ENCODE measurements at regions not wholly inside any gene's neighbourhood (a gene's known extent, or its start where the extent isn't known, plus 50 kb on each side); places are given as distances from the start of the nearest gene placed in this dataset.

- peak in 1 of 2 donors; percentile 52 for DNase-seq (ENCODE audit: extremely low spot score in 2 of 2)
- H3K4me3 ChIP-seq = no peak overlapping the region
- intact Hi-C loops (cut with DNase I) = no loop called here
- H3K36me3 ChIP-seq = no peaks in the 10 kb centered on the region
- H3K9me3 ChIP-seq = no peaks in the 10 kb centered on the region
- no peaks in the 10 kb centered on the region for H3K4me1 ChIP-seq
- no peaks in the 10 kb centered on the region for H3K27me3 ChIP-seq
- TF ChIP-seq CTCF (IDR thresholded peaks at IDR 0.05) (no peak), POLR2A (IDR thresholded peaks at IDR 0.05) (no peak), POLR2AphosphoS5 (IDR thresholded peaks at IDR 0.05; ENCODE audit: insufficient read depth in 1 of 2, low read depth in 1 of 2) (no peak)
- no peak overlapping the region for H3K27ac ChIP-seq
These were observed 116.0 kb downstream of the PXDC1 start for GRCh38 chr6:3635482-3635881.

GRCh38 chr6:3634280-3634816, 117.2 kb downstream of the PXDC1 start:
- intact Hi-C loops (cut with DNase I) = no loop called here
- H3K4me1 ChIP-seq = no peaks in the 10 kb centered on the region
- no peaks in the 10 kb centered on the region for H3K36me3 ChIP-seq
- H3K9me3 ChIP-seq = no peaks in the 10 kb centered on the region
- no peak overlapping the region for H3K4me3 ChIP-seq
- no peak overlapping the region for H3K27ac ChIP-seq
- H3K27me3 ChIP-seq = no peaks in the 10 kb centered on the region
- TF ChIP-seq CTCF (IDR thresholded peaks at IDR 0.05) (no peak), POLR2AphosphoS5 (IDR thresholded peaks at IDR 0.05; ENCODE audit: insufficient read depth in 1 of 2, low read depth in 1 of 2) (no peak), POLR2A (IDR thresholded peaks at IDR 0.05) (no peak)
- DNase-seq (ENCODE audit: extremely low spot score in 2 of 2) = no peak

GRCh38 chr6:3633711-3634110, 117.8 kb downstream of the PXDC1 start:
- no peak for TF ChIP-seq POLR2A (IDR thresholded peaks at IDR 0.05)
- no peak for TF ChIP-seq CTCF (IDR thresholded peaks at IDR 0.05)
- TF ChIP-seq POLR2AphosphoS5 (IDR thresholded peaks at IDR 0.05; ENCODE audit: insufficient read depth in 1 of 2, low read depth in 1 of 2) = no peak
- Histone ChIP-seq H3K4me1 (no peaks in the 10 kb centered on the region), H3K27me3 (no peaks in the 10 kb centered on the region), H3K4me3 (no peak overlapping the region), H3K9me3 (no peaks in the 10 kb centered on the region), H3K36me3 (no peaks in the 10 kb centered on the region), H3K27ac (no peak overlapping the region)
- peak in 1 of 2 donors; percentile 54 for DNase-seq (ENCODE audit: extremely low spot score in 2 of 2)
- intact Hi-C loops (cut with DNase I) = no loop called here

- Histone ChIP-seq H3K27ac (no peak overlapping the region), H3K9me3 (no peaks in the 10 kb centered on the region), H3K36me3 (no peaks in the 10 kb centered on the region), H3K4me1 (no peaks in the 10 kb centered on the region), H3K27me3 (no peaks in the 10 kb centered on the region), H3K4me3 (no peak overlapping the region)
- DNase-seq (ENCODE audit: extremely low spot score in 2 of 2) = peak in 1 of 2 donors; percentile 29
- intact Hi-C loops (cut with DNase I) = no loop called here
- TF ChIP-seq POLR2AphosphoS5 (IDR thresholded peaks at IDR 0.05; ENCODE audit: insufficient read depth in 1 of 2, low read depth in 1 of 2) (no peak), POLR2A (IDR thresholded peaks at IDR 0.05) (no peak), CTCF (IDR thresholded peaks at IDR 0.05) (no peak)
These were observed 119.6 kb downstream of the PXDC1 start for GRCh38 chr6:3631877-3632276.

- Histone ChIP-seq H3K27me3 (no peaks in the 10 kb centered on the region), H3K9me3 (no peaks in the 10 kb centered on the region), H3K27ac (no peak overlapping the region), H3K4me3 (no peak overlapping the region), H3K4me1 (no peaks in the 10 kb centered on the region), H3K36me3 (no peaks in the 10 kb centered on the region)
- TF ChIP-seq CTCF (IDR thresholded peaks at IDR 0.05) (no peak), POLR2AphosphoS5 (IDR thresholded peaks at IDR 0.05; ENCODE audit: insufficient read depth in 1 of 2, low read depth in 1 of 2) (no peak), POLR2A (IDR thresholded peaks at IDR 0.05) (no peak)
- intact Hi-C loops (cut with DNase I) = no loop called here
- peak in 1 of 2 donors; percentile 11 for DNase-seq (ENCODE audit: extremely low spot score in 2 of 2)
These were observed 120.3 kb downstream of the PXDC1 start for GRCh38 chr6:3631186-3631585.
